ENCODE measurements at regions not wholly inside any gene's neighbourhood (a gene's known extent, or its start where the extent isn't known, plus 50 kb on each side); places are given as distances from the start of the nearest gene placed in this dataset.

DNA sequence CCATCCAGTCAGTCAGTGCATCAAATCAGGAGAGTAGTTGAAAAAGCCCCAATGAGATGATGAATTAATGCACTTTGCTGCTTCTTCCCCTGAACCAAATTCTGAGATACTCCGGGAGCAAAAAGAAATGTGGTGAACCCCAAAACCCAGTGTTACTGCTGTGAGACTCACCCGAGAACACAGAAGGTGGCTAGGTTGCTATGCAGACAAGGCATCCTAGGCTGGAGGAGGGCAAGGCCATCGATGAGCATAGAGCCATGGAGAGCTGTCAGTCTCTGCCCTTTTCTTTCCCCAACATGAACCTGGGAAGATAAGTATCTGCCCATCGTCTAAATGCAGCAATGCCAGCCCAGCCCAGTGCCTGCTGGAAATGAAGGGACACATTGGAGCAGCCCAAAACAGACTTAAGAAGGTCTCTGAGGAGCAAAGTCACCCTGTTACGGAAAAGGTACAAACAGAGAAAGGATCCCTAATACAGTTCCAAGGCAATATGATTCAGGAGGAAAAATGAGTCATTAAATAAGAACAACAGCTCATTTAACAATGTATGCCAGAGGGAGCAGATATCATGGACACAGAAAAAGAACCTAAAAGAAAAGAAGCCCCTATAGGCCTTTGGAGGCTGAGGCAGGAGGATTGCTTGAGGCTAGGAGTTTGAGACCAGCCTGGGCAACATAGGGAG, 272.0 kb downstream of the FOXO1 start:
- H3K27ac Mint-ChIP-seq = no peak overlapping the region
- peaks cover 9% of the 10 kb centered on the region for H3K4me1 Mint-ChIP-seq
- H3K36me3 Mint-ChIP-seq (ENCODE audit: low read depth) = no peaks in the 10 kb centered on the region
- H3K9me3 Mint-ChIP-seq = peaks cover 5% of the 10 kb centered on the region
- TF ChIP-seq, protein P1, sequence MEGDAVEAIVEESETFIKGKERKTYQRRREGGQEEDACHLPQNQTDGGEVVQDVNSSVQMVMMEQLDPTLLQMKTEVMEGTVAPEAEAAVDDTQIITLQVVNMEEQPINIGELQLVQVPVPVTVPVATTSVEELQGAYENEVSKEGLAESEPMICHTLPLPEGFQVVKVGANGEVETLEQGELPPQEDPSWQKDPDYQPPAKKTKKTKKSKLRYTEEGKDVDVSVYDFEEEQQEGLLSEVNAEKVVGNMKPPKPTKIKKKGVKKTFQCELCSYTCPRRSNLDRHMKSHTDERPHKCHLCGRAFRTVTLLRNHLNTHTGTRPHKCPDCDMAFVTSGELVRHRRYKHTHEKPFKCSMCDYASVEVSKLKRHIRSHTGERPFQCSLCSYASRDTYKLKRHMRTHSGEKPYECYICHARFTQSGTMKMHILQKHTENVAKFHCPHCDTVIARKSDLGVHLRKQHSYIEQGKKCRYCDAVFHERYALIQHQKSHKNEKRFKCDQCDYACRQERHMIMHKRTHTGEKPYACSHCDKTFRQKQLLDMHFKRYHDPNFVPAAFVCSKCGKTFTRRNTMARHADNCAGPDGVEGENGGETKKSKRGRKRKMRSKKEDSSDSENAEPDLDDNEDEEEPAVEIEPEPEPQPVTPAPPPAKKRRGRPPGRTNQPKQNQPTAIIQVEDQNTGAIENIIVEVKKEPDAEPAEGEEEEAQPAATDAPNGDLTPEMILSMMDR (IDR thresholded peaks at IDR 0.05; ENCODE audit: unreplicated experiment in 3 of 3) = no peak
- H3K4me3 Mint-ChIP-seq = no peak overlapping the region
- H3K27me3 Mint-ChIP-seq (ENCODE audit: low read depth) = no peaks in the 10 kb centered on the region

DNA sequence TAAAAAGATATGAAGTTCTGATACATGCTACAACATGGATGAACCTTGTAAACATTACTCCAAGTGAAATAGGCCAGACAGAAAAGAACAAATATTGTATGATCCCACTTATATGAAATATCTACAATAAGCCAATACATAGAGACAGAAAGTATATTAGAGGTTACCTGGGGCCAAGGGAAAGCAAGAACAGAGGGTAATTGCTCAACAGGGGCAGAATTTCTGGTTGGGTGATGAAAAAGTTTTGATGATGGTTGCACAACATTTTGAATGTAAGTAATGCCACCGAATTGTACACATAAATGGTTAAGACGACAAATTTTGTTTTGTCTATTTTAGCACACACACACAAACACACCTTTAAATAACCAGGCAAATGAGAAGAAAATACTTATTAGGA, 268.4 kb downstream of the FOXO1 start:
- H3K27me3 Mint-ChIP-seq (ENCODE audit: low read depth) = no peaks in the 10 kb centered on the region
- H3K36me3 Mint-ChIP-seq (ENCODE audit: low read depth) = no peaks in the 10 kb centered on the region
- no peak overlapping the region for H3K27ac Mint-ChIP-seq

DNA sequence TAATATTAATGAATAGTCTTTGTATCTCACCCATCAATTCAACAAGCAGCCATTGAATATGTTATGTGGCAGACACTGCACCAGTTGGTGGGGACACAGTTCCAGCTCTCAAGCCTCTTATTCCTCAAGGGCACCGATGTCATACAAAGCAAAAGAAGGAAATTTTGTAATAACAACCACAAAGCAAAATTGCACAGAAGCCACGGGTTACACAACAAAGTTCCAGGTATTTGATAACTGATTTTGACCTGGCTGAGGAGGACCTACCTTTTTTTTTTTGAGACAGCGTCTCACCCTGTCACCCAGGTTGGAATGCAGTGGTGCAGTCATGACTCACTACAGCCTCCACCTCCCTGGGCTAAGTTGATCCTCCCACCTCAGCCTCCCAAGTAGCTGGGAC, 266.7 kb downstream of the FOXO1 start:
- TF ChIP-seq, protein P1 (IDR thresholded peaks at IDR 0.05; ENCODE audit: unreplicated experiment in 3 of 3) = no peak

More for the DNA sequence above, 268.4 kb downstream of the FOXO1 start:
- Mint-ChIP-seq H3K9me3 (peaks cover 3% of the 10 kb centered on the region), H3K4me3 (no peak overlapping the region), H3K4me1 (peaks cover 20% of the 10 kb centered on the region)
- TF ChIP-seq, protein P1 (IDR thresholded peaks at IDR 0.05; ENCODE audit: unreplicated experiment in 3 of 3) = no peak

DNA sequence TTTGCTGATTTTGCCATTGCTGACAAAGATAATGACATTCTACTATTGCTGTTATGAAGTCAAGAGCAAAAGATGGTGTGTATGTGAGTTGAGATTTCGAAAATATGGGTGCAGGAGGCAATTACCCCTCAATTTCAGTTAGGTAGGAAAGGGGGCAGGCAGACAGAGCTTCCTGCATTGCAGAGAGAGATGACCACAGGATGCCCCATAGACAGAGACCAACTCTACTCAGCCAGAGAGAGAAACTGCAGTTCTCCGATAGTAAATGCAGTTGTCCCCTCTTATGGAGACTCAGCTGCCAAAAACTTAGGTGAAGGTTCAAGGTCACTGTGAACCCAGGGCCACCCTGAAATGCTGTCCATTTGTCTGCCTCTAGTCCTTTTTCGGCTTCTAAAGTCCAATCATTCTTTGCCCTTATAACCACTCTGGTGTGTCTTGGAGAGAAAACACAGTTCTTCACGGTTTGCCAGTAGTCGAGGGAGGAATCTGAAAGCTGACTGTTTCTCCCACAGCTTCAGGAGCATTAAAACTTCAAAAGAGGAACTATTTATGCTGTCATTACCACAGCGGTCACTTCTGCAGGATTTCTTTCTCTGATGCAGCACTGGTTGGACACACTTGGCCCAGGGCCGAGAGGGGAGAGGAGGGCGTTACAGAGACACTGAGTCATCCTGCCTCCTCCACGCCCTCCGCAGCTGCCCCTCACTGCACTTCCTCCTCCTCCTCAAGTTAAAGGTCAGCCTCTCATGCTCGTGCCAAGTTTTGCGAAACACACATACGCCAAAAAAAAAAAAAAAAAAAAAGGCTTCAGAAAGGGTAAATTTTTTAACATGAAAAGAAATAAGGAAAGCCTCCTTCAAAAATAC, 264.3 kb downstream of the FOXO1 start:
- Mint-ChIP-seq H3K36me3 (ENCODE audit: low read depth) (no peaks in the 10 kb centered on the region), H3K4me3 (peak overlapping the region in 2 of 3 experiments; percentile 22), H3K4me1 (peaks cover 42% of the 10 kb centered on the region), H3K9me3 (no peaks in the 10 kb centered on the region), H3K27ac (peak overlapping the region; percentile 48 to 83 (median 70)), H3K27me3 (ENCODE audit: low read depth) (peaks cover 7% of the 10 kb centered on the region)
- TF ChIP-seq, protein P1 (IDR thresholded peaks at IDR 0.05; ENCODE audit: unreplicated experiment in 3 of 3) = no peak

More for the DNA sequence above, 266.7 kb downstream of the FOXO1 start:
- Mint-ChIP-seq H3K27me3 (ENCODE audit: low read depth) (peaks cover 6% of the 10 kb centered on the region), H3K9me3 (no peaks in the 10 kb centered on the region), H3K27ac (no peak overlapping the region), H3K36me3 (ENCODE audit: low read depth) (no peaks in the 10 kb centered on the region), H3K4me3 (no peak overlapping the region), H3K4me1 (peaks cover 31% of the 10 kb centered on the region)

DNA sequence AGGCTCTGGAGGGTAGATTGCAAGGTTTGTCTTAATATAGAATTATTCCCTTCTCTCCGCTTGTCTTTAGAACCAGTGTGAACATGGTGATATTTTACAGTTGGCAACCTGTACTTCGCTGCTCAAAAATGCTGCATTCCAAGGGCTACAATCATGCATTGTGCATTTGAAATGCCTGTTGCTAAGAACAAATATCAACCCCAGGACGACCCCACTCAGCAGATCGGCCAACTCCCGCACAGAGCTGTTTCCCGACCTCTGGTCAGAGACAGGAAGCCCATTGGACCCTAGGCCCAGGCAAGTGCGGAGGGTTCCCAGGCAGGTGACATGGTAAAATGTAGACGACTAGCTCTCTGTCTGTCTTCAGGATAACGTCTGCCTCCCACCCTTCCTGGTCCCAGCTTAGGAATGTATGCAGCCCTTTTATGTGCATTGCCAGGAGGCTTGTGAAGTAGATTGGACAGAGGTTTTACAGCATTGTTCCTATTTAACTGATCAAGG, 263.5 kb downstream of the FOXO1 start:
- H3K4me1 Mint-ChIP-seq = peaks cover 42% of the 10 kb centered on the region
- peak overlapping the region; percentile 48 to 83 (median 70) for H3K27ac Mint-ChIP-seq
- TF ChIP-seq, protein P1 (IDR thresholded peaks at IDR 0.05; ENCODE audit: unreplicated experiment in 3 of 3) = no peak
- H3K4me3 Mint-ChIP-seq = peak overlapping the region in 1 of 3 experiments; percentile 24
- peaks cover 7% of the 10 kb centered on the region for H3K27me3 Mint-ChIP-seq (ENCODE audit: low read depth)
- H3K9me3 Mint-ChIP-seq = no peaks in the 10 kb centered on the region
- no peaks in the 10 kb centered on the region for H3K36me3 Mint-ChIP-seq (ENCODE audit: low read depth)
